DMS153 treated with DMSO at 0.1 percent for 48 hours (cell line): ENCODE measurements at regions not wholly inside any gene's neighbourhood (a gene's known extent, or its start where the extent isn't known, plus 50 kb on each side); places are given as distances from the start of the nearest gene placed in this dataset.

ENCODE experiments used
- DNase-seq: peaks from one replicate; lab custom pipeline; 2025; ENCODE audit not compliant: unreplicated experiment; lab: John Stamatoyannopoulos, UW

DNA sequence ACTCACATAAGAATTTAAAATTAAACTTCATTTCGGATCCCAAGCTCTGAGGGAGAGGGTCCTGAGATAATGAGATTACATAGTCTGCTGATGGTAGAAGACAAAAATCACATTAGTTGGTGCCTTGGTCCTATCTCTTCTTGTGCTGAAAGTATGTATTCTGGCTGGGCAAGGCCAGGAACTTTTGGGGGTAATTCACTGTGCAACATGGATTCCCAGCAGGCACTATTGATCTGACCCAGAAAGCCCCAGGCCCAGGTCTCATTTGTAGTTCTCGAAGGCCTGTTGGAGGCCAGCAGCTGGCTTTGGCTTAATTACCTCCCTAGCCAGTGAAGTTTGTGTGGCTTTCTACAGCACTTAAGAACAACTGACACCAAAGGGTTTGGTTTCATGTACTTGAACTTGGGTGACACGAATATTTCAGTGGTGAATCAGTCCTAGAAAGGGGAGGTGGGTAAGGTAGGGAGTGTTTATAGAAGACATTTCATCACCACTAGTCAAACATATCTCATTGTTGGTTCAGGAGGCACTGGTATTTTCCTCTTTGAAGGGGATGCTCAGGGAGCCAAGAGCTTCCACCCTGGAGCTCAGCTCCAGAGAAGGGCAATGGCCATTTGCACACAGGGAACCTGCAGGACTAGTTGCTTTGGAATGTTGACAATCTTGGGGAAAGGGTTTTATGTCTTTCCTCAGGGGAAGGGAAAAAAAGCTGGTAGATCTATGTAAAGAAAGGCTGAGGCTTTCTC is 217.8 kb downstream of the OSR1 start:
- DNase-seq: peak; percentile 37

DNA sequence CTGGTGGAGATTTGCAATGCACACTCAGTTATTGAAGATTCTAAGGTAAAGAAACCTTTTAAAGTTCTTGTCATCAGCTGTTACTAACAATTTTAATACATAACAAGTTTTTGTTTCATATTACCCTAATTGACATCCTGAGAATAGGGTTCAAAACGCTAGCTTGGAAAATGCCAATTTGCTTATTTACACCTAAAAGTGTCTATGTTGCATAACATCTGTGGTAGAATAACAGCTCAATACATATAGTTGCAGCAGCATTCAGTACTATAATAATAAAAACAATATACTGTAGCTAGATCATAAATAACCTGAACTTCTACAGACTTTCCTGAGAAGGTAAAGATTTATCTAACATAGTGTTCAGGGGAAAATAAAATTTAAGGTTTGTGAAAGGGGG is 219.0 kb downstream of the OSR1 start:
- no peak for DNase-seq

DNA sequence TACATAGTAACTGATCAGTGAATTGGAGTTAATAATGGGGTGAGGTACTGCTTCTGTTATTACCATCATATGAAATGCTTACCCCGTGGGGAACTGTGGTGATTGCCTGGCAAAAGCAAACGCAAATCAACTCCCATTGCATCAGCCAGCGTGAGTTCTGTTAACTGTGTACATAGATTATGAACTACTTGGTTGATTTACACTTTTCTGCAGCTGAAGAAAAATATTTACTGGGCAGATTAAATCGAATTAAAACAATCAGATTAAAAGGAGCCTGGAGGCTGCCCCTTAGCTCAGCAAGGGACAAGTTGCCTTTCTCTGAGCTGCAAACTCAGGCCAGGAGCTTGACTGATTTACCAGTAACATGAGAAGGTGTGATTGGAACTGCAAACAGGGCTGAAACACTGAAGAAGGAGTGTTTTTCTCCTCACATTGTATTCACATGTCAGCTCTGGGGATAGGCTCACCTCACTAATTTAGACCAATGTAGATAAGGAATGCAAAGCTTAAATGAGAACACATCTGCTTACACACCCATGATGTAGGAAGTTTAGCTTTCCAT is 220.1 kb downstream of the OSR1 start:
- no peak for DNase-seq

DNA sequence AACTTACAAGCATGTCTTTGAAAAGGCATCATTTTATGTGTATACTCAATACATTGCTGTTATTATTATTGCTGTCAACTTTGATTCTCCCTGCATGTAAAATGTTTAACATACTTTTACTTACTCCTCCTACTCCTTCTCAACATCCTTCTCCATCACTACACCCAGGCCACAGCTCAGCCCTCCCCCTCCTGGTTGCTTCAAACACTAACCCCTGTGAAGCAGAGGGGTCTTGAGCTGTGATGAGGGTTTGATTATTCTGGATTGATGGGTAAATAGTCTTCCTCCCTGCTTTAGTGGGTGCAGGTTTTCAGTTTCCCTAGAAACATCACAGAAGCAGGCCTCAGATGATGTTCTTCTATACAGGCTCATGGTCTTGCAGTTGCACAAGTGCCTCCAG is 221.0 kb downstream of the OSR1 start:
- no peak for DNase-seq

DNA sequence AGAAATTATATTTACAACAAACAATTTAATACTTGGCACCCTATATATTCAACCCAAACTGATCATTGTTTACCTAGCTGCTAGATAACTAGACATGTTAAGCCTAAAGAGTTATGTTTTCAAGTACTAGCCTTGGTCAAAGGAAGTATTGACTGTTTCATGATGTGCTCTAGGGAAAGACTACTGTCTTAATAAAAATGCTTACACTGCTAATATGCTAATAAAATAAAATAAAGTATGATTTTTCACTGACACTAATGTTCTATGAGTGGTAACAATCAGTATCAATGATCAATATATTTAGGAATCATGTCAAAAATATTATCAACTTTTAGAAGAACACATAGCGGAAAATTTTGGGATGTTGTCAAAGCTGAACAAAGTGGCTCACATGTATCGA is 225.5 kb downstream of the OSR1 start:
- no peak for DNase-seq

DNA sequence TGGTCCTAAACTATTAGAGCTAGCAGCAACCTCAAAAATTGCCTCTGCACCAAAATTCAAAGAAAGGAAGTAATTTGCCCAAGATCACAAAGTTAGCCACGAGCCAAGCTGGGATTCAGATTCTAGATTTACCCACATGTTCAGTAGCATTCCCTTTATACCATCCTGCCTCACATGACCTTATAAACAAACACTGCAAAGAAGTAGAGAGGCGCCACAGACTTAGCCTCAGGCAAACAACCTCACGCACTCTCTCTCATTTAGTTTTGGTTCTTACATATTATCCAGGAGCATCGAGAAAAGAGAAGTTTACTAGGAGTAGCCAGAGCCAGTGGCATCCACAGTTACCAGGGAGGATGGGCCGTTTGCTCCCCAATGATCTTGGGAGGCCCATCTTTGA is 226.6 kb downstream of the OSR1 start:
- DNase-seq: no peak

DNA sequence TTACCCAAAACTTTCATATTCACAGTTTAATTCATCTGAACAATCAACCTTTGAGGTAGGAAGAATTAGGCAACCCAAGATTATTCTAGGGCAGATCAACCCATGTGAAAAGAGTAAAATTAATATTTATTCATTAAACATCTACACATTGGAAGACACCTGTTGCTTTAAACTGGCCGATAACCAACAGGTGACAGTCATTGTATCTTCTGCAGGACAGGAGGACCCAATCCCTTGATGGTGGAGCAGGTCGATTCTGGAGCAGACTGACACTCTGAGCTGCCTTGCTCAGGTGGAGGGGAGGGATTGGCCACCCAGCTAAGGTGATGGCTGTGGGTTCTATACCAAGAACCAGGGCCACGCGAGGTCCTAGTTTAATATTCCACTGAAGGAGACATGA is 230.3 kb downstream of the OSR1 start:
- no peak for DNase-seq

DNA sequence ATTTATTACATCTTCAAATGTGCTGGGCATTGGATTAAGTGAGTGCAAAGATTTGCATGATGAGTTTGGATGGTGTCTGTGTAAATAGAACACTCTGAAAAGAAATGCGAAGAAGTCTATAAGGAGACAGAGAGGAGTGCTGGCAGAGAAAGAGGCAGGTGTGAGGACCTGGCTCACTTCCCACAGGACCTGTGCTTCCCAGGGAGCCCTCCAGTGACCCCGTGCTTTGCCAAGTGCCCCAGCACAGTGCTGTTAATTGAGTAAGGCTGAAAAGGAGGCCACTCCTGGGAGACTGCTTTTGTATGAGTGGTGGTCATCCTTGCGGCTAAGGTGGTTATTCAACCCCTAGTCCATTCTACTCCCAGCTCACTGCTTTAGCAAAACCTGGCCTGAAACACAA is 230.8 kb downstream of the OSR1 start:
- DNase-seq: no peak

DNA sequence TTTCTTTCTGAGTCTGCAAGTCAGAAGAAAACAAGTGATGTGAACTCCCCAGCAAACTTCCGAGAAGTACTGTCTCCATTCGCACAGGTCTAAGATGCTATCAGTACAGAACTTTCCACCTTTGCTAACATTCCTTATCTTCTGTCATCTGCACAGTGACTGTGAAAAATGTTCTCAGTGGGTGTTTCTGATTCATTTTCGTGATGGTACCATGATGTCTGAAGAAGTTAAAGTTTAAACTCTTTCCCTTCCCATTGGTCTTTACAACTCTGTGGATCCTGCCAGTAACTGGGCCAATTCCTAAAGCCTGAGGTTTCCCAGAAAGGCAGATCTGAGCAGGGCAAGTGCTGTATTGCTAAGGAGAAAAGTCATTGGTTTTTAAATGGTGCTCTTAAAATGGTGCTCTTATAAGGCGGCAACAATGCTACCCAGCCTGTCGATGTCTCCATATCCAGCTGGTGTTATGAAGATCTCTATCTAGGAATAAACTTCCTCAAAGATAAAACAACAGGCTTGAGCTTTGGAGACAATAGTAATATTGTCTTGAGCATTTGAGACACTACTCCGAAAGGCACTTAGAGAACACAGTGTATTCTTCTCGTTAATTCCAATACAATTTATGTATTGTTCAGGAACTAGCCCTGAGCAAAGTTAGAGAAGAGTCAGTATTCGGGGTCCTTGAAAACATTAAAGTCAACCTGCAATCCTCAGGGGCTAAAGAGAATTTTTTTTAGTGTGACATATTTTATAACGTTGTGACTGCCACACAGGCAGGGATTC is 232.3 kb downstream of the OSR1 start:
- DNase-seq: no peak

DNA sequence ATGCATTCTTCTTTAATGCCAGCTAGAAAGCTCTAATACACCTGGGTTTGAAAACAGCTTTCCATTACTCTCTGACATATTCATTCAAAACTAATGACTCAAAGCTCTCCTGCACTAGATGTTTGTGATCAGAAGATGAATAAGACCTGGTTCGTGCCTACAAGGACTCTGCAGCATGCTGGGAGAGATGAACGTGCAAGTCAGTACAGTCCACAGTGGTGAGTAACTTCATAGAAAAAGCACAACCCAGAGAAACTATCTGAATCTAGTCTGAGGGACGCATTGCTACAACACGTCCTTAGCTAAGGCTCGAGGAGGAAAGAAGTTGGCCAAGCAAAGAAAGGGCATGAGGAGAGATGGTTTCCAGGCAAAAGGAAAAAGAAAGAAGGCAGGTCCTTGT is 234.3 kb downstream of the OSR1 start:
- DNase-seq: no peak

DNA sequence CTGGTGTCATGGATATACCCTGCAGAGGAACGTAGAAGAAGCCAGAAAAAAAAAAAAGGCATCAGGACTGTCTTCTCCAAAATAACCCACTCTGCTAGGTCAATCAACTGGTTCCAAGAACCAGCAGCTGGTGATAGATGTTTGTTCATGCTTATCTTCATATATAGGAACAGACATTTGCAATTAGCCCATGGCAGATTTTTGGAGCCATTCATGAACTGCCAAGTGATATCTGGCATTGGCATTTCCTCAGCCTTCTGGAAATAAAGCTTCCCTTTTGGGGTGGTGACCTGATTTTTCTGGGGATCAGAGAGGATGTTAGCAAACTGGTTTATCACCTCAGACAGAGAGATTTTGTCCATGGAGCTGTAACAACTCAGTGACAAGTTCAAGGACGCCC is 234.9 kb downstream of the OSR1 start:
- no peak for DNase-seq

DNA sequence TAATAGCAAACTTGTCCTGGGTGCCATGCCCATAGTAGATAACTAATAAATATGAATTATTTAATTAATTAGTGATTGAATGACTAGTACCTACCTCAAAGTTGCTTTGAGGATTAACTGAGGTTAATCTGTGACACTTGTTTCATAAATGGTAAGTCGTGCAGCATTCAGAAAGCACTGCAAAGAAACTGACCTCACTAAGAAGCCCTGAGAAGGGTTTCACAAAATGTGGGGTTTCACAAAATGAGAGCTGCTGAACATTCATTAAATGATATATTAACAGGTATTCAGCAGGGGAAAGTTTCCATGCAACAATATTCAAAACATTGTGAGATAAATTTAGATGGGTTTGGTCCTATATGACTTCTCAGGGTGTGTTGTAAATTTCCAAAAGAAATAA is 236.2 kb downstream of the OSR1 start:
- no peak for DNase-seq

DNA sequence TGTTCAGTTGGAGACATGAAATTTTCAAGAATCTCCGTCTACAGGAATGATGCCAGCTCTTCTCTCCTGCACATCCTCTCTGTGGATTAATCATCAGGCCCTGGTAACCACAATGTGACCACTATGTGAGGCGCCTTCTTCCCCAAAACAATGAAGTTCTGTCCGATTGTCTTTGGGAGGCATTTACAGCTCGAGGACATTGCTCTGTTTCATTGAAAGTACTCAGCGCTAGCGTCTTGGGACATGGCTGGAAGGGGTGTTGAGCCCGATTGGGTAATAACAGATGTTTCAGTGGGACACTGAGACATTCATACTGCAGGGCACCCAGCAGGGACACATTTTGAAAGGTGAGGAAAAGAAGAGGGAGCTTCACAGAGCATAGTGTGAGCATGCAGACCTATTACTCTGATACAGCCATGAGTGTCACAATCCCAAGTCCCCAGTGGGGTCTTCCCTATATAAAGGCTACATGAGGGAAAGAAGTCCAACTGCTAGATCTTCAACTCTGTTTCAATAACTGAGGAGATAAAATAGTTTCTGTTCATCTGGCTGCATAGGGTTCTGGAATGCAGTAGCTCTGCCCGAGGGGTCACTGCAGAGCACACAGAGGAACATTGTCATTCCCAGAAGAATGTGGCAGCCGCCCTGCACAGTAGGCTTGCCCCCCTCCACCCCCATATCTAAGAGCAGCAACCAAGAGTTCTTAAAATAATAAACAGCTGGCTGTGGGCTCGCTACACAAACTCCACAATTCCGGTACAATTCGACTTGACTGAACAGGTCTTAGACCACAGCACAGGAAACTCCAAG is 237.3 kb downstream of the OSR1 start:
- DNase-seq: no peak

DNA sequence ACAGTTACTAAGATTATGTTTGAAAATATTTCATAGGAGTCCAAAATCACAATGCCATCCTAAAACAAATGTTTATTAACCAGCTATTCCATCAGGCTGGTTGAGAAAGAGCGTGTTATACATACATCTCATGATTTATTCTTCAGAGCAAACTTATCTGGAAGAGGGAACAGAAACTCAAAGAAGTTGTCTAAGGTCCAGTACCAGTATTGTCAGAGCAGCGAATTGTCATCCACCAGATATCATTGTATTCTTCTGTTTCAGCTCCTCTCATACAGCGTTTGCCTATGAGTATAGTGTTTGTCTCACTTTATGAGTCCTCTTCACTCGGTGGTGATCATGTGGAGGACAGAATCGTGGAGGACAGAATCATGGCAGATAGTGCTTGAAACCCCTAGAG is 238.2 kb downstream of the OSR1 start:
- no peak for DNase-seq

DNA sequence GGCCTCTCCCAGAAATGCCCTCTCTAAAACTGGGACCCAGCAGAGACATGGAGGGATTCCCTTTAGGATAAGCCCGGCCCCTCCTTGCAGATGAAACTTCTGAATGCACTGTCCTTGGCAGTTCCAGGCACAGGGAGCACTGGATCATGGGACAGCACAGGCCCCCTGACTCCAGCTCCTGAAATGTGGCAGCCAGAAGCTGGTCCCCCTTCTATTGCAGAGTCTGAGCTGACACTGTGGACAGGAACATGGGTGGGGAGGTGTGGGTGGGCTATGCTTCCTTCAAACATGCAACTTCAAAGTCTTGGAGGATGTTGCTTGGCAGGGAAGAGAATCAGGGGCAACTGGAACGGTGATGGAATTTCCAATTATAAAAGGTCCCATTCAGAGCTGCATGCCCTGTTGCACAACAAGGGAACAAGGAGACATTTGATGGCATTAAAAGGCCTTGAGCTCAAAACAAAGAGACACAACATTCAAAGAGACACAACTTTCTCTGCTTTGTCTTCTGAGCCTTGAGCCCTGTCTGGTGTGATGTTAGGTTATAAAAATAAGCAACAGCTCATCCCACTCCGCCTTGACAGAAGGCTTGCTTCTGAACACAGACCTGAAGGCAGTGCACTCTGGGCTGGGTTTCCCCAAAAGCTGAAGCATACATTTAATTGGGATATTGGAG is 239.0 kb downstream of the OSR1 start:
- no peak for DNase-seq

DNA sequence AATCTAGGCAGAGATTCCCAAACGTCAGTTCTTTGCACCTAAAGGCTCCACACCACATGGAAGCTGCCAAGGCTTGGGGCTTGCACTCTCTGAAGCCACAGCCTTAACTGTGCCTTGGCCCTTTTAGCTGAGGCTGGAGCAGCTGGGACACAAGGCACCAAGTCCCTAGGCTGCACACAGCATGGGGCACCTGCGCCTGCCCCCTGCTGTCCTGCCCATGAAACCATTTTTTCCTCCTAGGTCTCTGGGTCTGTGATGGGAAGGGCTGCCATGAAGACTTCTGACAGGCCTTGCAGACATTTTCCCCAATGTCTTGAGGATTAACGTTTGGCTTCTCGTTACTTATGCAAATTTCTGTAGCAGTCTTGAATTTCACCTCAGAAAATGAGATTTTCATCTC is 241.5 kb downstream of the OSR1 start:
- DNase-seq: no peak

DNA sequence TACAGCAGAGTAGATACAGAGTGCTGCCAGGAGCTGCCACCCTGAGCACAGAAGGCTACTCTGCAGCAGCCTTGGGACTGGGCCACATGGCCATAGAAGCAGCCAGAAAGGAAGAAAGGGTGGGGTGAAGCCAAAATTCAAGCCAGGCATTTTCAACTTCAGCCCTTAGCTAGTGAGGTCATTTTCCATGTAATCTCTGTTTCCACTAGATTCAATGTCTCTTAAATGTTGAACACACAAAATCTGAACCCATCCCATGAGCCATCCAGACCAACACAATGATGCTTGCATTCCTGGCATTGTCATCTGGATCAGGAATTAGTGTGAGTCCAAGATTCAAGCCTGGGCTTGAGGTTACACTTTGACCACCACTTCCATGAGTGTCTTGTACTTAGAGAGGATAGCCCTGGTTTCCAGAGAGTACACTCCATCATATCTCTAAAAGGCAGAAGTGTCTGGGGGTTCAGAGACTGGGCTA is 243.6 kb downstream of the OSR1 start:
- DNase-seq: no peak

DNA sequence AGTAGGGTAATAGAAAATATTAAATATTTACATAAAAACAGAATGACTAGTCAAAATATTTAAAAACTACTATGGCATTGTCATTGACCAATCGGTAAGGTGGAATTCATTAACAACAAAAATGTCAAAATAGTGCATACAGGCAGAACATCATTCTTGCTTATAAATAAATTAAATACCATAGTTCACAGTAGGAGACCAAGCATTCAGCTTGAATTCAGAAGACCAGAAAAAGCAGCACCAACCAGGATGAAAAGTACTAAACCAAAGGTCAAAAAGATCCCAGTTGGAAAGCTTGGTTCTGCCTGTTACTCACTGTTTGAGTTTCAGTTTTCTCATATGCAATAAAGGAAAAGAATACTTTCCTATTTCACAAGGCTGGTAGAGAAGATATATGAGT is 244.3 kb downstream of the OSR1 start:
- DNase-seq: no peak

DNA sequence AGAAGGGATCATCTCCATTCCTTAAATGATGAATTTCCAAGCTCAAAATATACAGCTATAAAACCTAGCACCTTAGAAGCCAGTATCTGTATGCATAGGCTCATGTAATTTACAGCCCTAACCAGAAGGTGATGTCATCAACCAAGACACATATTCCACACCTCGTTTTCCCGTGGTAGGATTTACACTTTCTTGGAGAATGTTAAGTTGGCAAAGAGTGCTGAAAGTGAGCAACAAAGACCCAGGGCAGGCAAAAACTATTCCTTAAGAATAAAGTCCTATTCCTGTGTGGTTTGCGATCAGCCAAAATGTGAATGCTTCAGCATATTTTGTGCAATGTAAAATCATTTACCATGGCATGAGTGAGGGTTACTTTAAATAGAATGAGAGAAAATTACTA is 247.1 kb downstream of the OSR1 start:
- DNase-seq: no peak

DNA sequence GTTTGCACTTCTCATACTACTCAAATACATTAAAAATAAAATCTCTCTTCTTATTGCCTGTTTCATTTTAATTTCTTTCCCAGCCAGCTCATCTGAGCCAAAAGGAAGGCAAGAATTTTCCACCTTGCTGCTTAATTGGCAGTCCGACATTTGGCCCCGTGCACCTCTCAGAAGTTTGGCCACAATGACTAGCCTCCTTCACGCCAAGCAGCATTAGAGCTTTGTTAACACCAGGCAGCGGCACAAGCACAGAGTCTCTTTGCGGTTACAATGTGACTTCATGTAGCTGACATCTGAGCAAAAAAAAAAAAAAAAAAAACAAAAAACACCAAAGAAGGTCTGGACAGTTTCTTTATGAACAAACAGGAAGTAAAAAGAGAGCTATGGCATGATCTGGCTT is 248.9 kb downstream of the OSR1 start:
- DNase-seq: no peak

DNA sequence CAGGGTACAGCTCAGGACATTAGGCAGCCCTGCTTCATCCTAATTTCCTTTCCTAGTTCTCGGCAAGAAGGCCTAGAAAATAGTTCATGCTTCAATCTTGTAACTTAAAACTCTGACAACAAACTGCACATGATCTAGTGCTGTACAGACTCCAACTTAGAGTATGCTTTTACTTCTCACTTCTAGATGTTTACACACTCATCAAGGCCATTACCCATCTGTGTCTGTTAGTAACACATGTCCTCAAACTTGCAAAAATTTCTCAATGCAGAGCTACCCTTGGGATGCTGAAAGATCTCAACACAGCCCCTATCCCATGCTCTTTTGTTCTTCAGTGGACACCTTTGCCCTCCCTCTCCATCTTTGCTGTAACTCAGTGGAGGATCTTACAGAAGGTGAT is 252.0 kb downstream of the OSR1 start:
- no peak for DNase-seq
